ENCODE measurements at regions not wholly inside any gene's neighbourhood (a gene's known extent, or its start where the extent isn't known, plus 50 kb on each side); places are given as distances from the start of the nearest gene placed in this dataset.

- TF ChIP-seq RFX5 (IDR thresholded peaks at IDR 0.05; ENCODE audit: low read length) (no peak), MXI1 (IDR thresholded peaks at IDR 0.05; ENCODE audit: low read depth, low read length) (no peak), MAX (IDR thresholded peaks at IDR 0.05; ENCODE audit: low read depth) (no peak), ZBTB33 (IDR thresholded peaks at IDR 0.05; ENCODE audit: borderline replicate concordance, low read depth) (no peak), JUND (IDR thresholded peaks at IDR 0.05) (peak; percentile 28; the same call in 1 of the 2 replicates), ELF1 (IDR thresholded peaks at IDR 0.05) (no peak), TEAD4 (IDR thresholded peaks at IDR 0.05; ENCODE audit: borderline replicate concordance, insufficient read depth) (no peak; the same call in 1 of the 2 replicates), RCOR1 (IDR thresholded peaks at IDR 0.05; ENCODE audit: low read length) (no peak), GABPA (IDR thresholded peaks at IDR 0.05; ENCODE audit: low read depth) (no peak), EZH2phosphoT487 (IDR thresholded peaks at IDR 0.05; ENCODE audit: borderline replicate concordance, low read depth) (no peak), USF1 (IDR thresholded peaks at IDR 0.05; ENCODE audit: borderline replicate concordance, low read depth) (no peak), NRF1 (IDR thresholded peaks at IDR 0.05; ENCODE audit: low read depth, low read length) (no peak), FOXJ3 (CRISPR knock-in tag; IDR thresholded peaks at IDR 0.05) (no peak), FOSL2 (IDR thresholded peaks at IDR 0.05; ENCODE audit: borderline replicate concordance, low read depth) (peak; percentile 21; the same call in 1 of the 2 replicates), POLR2AphosphoS5 (IDR thresholded peaks at IDR 0.05; ENCODE audit: low read depth, low read length) (no peak), FOXM1 (IDR thresholded peaks at IDR 0.05; ENCODE audit: low read depth) (no peak), YY1 (IDR thresholded peaks at IDR 0.05; ENCODE audit: low read depth) (no peak), RAD21 (IDR thresholded peaks at IDR 0.05; ENCODE audit: low read length) (no peak), CTCF (IDR thresholded peaks at IDR 0.05) (no peak)
These were observed 1738.8 kb downstream of the EFNA5 start (continued) for GRCh38 chr5:105931881-105932421.

GRCh38 chr5:105929858-105930257, 1740.9 kb downstream of the EFNA5 start:
- H3K9me3 ChIP-seq, result no peaks in the 10 kb centered on the region
- CTCF ChIA-PET, result no interaction called here

More at GRCh38 chr5:105929858-105930257, 1740.9 kb downstream of the EFNA5 start:
- 90% methylated on average over 1 of the region's 1 CpG for WGBS (ENCODE audit: low lambda C conversion rate)
- no peak for TF ChIP-seq REST (IDR thresholded peaks at IDR 0.05; ENCODE audit: low read depth, low read length)
- no peak for TF ChIP-seq MAX (IDR thresholded peaks at IDR 0.05; ENCODE audit: low read depth)
- TF ChIP-seq GATA2 (CRISPR knock-in tag; IDR thresholded peaks at IDR 0.05), result no peak
- TF ChIP-seq MXI1 (IDR thresholded peaks at IDR 0.05; ENCODE audit: low read depth, low read length), result no peak
- H4K20me1 ChIP-seq (ENCODE audit: insufficient read depth), result no peaks in the 10 kb centered on the region
- H2AFZ ChIP-seq (ENCODE audit: low read depth), result no peak overlapping the region
- POLR2A ChIA-PET, result no interaction called here
- H3K4me3 ChIP-seq (ENCODE audit: low read depth in 2 of 2, low read length in 1 of 2), result no peak overlapping the region
- H3K36me3 ChIP-seq (replicated peaks in 1 of 2; ENCODE audit: control insufficient read depth in 1 of 2, insufficient read depth in 2 of 2, low read length in 1 of 2), result no peaks in the 10 kb centered on the region
- H3K79me2 ChIP-seq (ENCODE audit: insufficient read depth), result no peaks in the 10 kb centered on the region
- H3K4me1 ChIP-seq (ENCODE audit: control insufficient read depth in 1 of 2, insufficient read depth in 2 of 2, low read depth in 1 of 2, low read length in 1 of 2), result peaks cover 0 to 19% of the 10 kb centered on the region in 2 experiments; a peak in 3 of 4 replicates
- H3K9me2 ChIP-seq, result no peaks in the 10 kb centered on the region
- H3K4me2 ChIP-seq, result no peak overlapping the region
- no peak for DNase-seq
- no peak overlapping the region for H3K27ac ChIP-seq (ENCODE audit: low read depth in 2 of 2, low read length in 1 of 2)
- no peaks in the 10 kb centered on the region for H3K27me3 ChIP-seq (ENCODE audit: insufficient read depth)
- peaks cover 19% of the 10 kb centered on the region for H3F3A ChIP-seq (replicated peaks; ENCODE audit: insufficient read depth)
- no peak overlapping the region for H3K9ac ChIP-seq
